ENCODE measurements at regions not wholly inside any gene's neighbourhood (a gene's known extent, or its start where the extent isn't known, plus 50 kb on each side); places are given as distances from the start of the nearest gene placed in this dataset.

- no peak for TF ChIP-seq POLR2A (IDR thresholded peaks at IDR 0.05)
- no peak for TF ChIP-seq CTCF (IDR thresholded peaks at IDR 0.05)
Observed at GRCh38 chr6:139600919-139601475, 226.5 kb upstream of the CITED2 start.
